HepG2 (cell line): ENCODE measurements at regions not wholly inside any gene's neighbourhood (a gene's known extent, or its start where the extent isn't known, plus 50 kb on each side); places are given as distances from the start of the nearest gene placed in this dataset.

Experiments used
- BCL6 ChIP-seq: IDR thresholded peaks from 2 replicates; pipeline ENCODE4 v1.6.1; 2016; ENCODE audit warnings: missing genetic modification reagents, missing compliant biosample characterization
- HNF1B ChIP-seq: sonication (generic); formaldehyde crosslinking; IDR thresholded peaks from 2 replicates; pipeline ENCODE4 v1.5.1; 2020; ENCODE audit warnings: mild to moderate bottlenecking, moderate library complexity, missing genetic modification reagents
- HNRNPL ChIP-seq: fragments of 200-400 bp; formaldehyde crosslinking; IDR thresholded peaks from 2 replicates; pipeline ENCODE4 v1.6.1; 2017; ENCODE audit warnings: mild to moderate bottlenecking, low read depth, low read length
- MYC ChIP-seq: sonication (generic); formaldehyde crosslinking; IDR thresholded peaks from 2 replicates; pipeline ENCODE4 v1.9.0; 2021; ENCODE audit warnings: missing genetic modification reagents, borderline replicate concordance
- PHF8 ChIP-seq: sonication (generic); formaldehyde crosslinking; IDR thresholded peaks from 2 replicates; pipeline ENCODE4 v1.5.0; 2020; ENCODE audit warnings: missing genetic modification reagents
- RBAK ChIP-seq: sonication (generic); formaldehyde crosslinking; IDR thresholded peaks from 2 replicates; pipeline ENCODE4 v1.5.1; 2020; ENCODE audit warnings: mild to moderate bottlenecking, missing genetic modification reagents
- TEAD2 ChIP-seq: sonication (generic); formaldehyde crosslinking; IDR thresholded peaks from 2 replicates; pipeline ENCODE4 v1.9.0; 2021; ENCODE audit warnings: missing genetic modification reagents
- TEAD3 ChIP-seq: optimal IDR thresholded peaks from 2 replicates; pipeline ENCODE3; 2016; ENCODE audit warnings: borderline replicate concordance
- XBP1 ChIP-seq: sonication (generic); formaldehyde crosslinking; IDR thresholded peaks from 2 replicates; pipeline ENCODE4 v1.5.0; 2020; ENCODE audit warnings: missing genetic modification reagents
- ZFP36L2 ChIP-seq: sonication (generic); formaldehyde crosslinking; IDR thresholded peaks from 2 replicates; pipeline ENCODE4 v1.4.0; 2020; ENCODE audit warnings: missing genetic modification reagents
- ZNF281 ChIP-seq: sonication (generic); formaldehyde crosslinking; IDR thresholded peaks from 2 replicates; pipeline ENCODE4 v1.4.0; 2020; ENCODE audit warnings: missing genetic modification reagents, borderline replicate concordance
- ZNF318 ChIP-seq: sonication (generic); formaldehyde crosslinking; IDR thresholded peaks from 2 replicates; pipeline ENCODE4 v1.4.0; 2020; ENCODE audit warnings: mild to moderate bottlenecking, missing genetic modification reagents
- ZNF33B ChIP-seq: sonication (generic); formaldehyde crosslinking; IDR thresholded peaks from 2 replicates; pipeline ENCODE4 v1.5.1; 2020; ENCODE audit warnings: mild to moderate bottlenecking, missing genetic modification reagents
- ZNF572 ChIP-seq: sonication (generic); formaldehyde crosslinking; IDR thresholded peaks from 2 replicates; pipeline ENCODE4 v1.5.1; 2020; ENCODE audit warnings: mild to moderate bottlenecking, missing genetic modification reagents

GRCh38 chr16:50469121-50469743 is 79.0 kb upstream of the NKD1 start (continued):
- TF ChIP-seq HNF1B (CRISPR knock-in tag) = peak; percentile 27; the same call in 1 of the 2 replicates
- TF ChIP-seq RBAK (CRISPR knock-in tag) = no peak
- TF ChIP-seq TEAD3 (CRISPR knock-in tag) = peak; percentile 33
- TF ChIP-seq ZNF33B (CRISPR knock-in tag) = 0 out of 2 replicates have a peak, but pooled peaks have one; percentile 55
- no peak for TF ChIP-seq BCL6 (CRISPR knock-in tag)
- TF ChIP-seq HNRNPL = 0 out of 2 replicates have a peak, but pooled peaks have one; percentile 83
- TF ChIP-seq PHF8 (CRISPR knock-in tag) = no peak
- 0 out of 2 replicates have a peak, but pooled peaks have one; percentile 12 for TF ChIP-seq ZNF281 (CRISPR knock-in tag)
- no peak for TF ChIP-seq ZFP36L2 (CRISPR knock-in tag)
- no peak for TF ChIP-seq ZNF318
- peak; percentile 47; the same call in 1 of the 2 replicates for TF ChIP-seq MYC
- no peak for TF ChIP-seq TEAD2 (CRISPR knock-in tag)
- TF ChIP-seq XBP1 (CRISPR knock-in tag) = no peak
- TF ChIP-seq ZNF572 (CRISPR knock-in tag) = 0 out of 2 replicates have a peak, but pooled peaks have one; percentile 29
